Mesothelial cell of epicardium (in vitro differentiated cells): ENCODE measurements at regions not wholly inside any gene's neighbourhood (a gene's known extent, or its start where the extent isn't known, plus 50 kb on each side); places are given as distances from the start of the nearest gene placed in this dataset.
"Not testable (repeated sequence)": the region's sequence is repeated elsewhere in the genome, so short reads cannot be mapped to it uniquely, and the experiment has no call there.

Experiments used
- DNase-seq, 2 experiments: peaks; one replicate each; pipeline ENCODE4 v3.0.0; 2021; ENCODE audit warnings: low spot score in 2 of 2; ENCODE audit not compliant: unreplicated experiment in 2 of 2
- H3K27ac Mint-ChIP-seq: 2 replicates; pipeline ENCODE4 v1.8.0; 2021; ENCODE audit warnings: mixed read lengths
- H3K27me3 Mint-ChIP-seq: 2 replicates; pipeline ENCODE4 v1.8.0; 2021; ENCODE audit warnings: low read depth, mixed read lengths
- H3K36me3 Mint-ChIP-seq: 2 replicates; pipeline ENCODE4 v1.8.0; 2021; ENCODE audit warnings: mixed read lengths
- H3K4me1 Mint-ChIP-seq: 2 replicates; pipeline ENCODE4 v1.8.0; 2021; ENCODE audit warnings: mixed read lengths
- H3K4me3 Mint-ChIP-seq: 2 replicates; pipeline ENCODE4 v1.8.0; 2021; ENCODE audit warnings: mild to moderate bottlenecking, moderate library complexity, mixed read lengths
- H3K9me3 Mint-ChIP-seq: 2 replicates; pipeline ENCODE4 v1.8.0; 2021; ENCODE audit warnings: mixed read lengths
- TF ChIP-seq, protein P1 (sequence below): fragments of 200-600 bp; sonication (generic); IDR thresholded peaks from one replicate; pipeline ENCODE4 v1.5.0; 2021; ENCODE audit warnings: antibody characterized with exemption; ENCODE audit not compliant: unreplicated experiment

DNA sequence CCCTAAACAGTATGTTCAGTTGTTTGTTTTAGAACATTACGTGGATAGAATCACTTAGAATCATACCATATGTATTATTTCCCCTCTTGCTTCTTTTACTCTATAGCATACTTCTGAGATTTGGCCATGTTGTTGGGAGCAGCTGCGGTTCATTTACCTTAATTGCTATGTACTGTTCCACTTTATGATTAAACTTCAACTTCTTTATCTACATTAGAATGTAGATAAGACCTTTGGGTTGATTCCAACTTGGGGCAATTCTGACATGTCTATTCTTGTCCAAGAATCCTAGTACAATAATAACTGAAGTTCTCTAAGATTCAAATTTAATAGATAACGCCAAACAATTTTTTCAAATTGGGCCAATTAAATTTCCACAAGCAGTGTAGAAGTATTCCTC, 80.7 kb downstream of the GRIN2B start:
- no peaks in the 10 kb centered on the region for H3K36me3 Mint-ChIP-seq
- H3K4me3 Mint-ChIP-seq: no peak overlapping the region
- TF ChIP-seq, protein P1, sequence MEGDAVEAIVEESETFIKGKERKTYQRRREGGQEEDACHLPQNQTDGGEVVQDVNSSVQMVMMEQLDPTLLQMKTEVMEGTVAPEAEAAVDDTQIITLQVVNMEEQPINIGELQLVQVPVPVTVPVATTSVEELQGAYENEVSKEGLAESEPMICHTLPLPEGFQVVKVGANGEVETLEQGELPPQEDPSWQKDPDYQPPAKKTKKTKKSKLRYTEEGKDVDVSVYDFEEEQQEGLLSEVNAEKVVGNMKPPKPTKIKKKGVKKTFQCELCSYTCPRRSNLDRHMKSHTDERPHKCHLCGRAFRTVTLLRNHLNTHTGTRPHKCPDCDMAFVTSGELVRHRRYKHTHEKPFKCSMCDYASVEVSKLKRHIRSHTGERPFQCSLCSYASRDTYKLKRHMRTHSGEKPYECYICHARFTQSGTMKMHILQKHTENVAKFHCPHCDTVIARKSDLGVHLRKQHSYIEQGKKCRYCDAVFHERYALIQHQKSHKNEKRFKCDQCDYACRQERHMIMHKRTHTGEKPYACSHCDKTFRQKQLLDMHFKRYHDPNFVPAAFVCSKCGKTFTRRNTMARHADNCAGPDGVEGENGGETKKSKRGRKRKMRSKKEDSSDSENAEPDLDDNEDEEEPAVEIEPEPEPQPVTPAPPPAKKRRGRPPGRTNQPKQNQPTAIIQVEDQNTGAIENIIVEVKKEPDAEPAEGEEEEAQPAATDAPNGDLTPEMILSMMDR: no peak
- no peak overlapping the region for H3K27ac Mint-ChIP-seq
- peaks cover 7% of the 10 kb centered on the region for H3K9me3 Mint-ChIP-seq
- DNase-seq: no peak
- peaks cover 7% of the 10 kb centered on the region for H3K27me3 Mint-ChIP-seq
- H3K4me1 Mint-ChIP-seq: no peaks in the 10 kb centered on the region

DNA sequence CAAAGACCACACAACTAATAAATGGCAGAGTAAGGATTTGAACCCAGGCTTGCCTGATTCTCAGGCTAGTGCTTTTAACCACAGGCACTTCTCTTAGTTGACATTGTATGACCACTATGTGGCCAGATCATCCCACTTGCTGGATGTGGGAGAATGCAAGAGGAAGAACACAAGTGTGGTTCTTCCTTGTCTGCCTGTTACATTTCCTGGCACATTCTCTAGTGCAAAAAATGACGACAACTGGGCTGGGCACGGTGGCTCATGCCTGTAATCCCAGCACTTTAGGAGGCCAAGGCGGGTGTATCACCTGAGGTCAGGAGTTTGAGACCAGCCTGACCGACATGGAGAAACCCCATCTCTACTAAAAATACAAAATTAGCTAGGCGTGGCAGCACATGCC, 83.0 kb downstream of the GRIN2B start:
- H3K36me3 Mint-ChIP-seq, H3K9me3 Mint-ChIP-seq, H3K27ac Mint-ChIP-seq, DNase-seq, H3K4me3 Mint-ChIP-seq, H3K4me1 Mint-ChIP-seq, H3K27me3 Mint-ChIP-seq: not testable (repeated sequence)

DNA sequence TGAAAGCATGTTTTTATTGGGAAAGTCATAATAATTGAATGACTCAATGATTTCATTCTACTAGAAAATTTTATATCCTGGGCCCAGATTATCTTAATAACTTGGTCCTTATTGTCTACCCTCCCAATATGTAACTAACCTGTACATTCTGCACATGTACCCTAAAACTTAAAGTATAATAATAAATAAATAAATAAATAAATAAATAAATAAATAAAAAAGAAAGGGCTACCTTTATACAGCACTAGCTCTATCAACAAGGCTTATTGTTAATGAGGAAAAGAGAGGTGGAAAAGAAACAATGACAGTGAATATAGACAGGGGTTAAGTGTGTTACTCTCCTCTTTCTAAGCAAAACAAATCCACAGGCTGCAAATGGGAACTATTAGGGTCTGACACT, 83.6 kb downstream of the GRIN2B start:
- H3K36me3 Mint-ChIP-seq: no peaks in the 10 kb centered on the region
- no peaks in the 10 kb centered on the region for H3K9me3 Mint-ChIP-seq
- H3K27ac Mint-ChIP-seq: no peak overlapping the region
- peaks cover 12% of the 10 kb centered on the region for H3K27me3 Mint-ChIP-seq
- no peak for DNase-seq
- no peaks in the 10 kb centered on the region for H3K4me1 Mint-ChIP-seq
- TF ChIP-seq, protein P1: no peak
- H3K4me3 Mint-ChIP-seq: no peak overlapping the region

DNA sequence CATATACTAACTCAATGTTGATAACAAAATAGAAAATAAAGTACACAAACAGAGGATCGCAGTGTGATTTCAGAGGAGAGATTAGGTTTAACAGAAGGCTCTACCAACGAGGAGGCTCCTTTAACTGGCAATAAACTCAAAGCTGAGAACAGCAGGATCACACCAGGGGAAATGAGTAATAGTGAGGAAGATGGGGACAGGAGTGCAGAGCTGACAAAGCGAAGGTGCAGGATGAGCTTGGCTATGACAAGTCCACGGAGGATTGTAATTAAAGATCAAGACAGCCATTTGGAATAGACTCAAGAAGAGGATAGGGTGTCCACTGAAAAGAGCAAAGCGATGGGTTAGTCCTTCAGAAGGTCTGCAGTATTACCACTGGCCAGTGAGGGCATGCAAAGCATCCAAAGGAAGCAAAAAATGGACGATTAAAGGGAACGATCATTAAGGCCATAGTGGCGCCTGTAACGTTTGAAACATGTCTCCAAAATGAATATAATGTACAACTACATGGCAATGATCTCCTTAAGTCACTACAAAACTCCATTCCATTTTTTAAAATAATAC, 85.3 kb downstream of the GRIN2B start:
- no peaks in the 10 kb centered on the region for H3K36me3 Mint-ChIP-seq
- peaks cover 21% of the 10 kb centered on the region for H3K27me3 Mint-ChIP-seq
- H3K9me3 Mint-ChIP-seq: no peaks in the 10 kb centered on the region
- TF ChIP-seq, protein P1: no peak
- no peak for DNase-seq
- no peak overlapping the region for H3K27ac Mint-ChIP-seq
- H3K4me3 Mint-ChIP-seq: no peak overlapping the region
- H3K4me1 Mint-ChIP-seq: no peaks in the 10 kb centered on the region

DNA sequence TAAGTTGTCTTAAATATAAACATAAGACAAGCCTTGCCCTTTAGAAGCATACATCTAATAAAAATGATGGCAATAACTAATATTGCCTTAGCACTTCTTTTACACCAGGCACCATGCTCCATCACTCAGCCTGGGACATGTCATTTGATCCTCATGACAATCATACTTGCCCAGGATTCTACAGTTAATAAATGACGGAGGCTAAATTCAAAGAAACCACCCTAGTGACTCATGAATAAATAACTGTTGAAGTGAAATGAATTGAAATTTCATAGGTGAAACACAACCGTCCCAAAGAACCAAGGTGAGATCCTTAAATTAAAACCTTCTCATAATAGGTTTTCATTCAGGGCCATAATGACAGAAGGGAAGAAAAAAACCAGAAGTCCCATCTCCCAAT, 89.5 kb downstream of the GRIN2B start:
- no peak for DNase-seq
- Mint-ChIP-seq H3K9me3 (no peaks in the 10 kb centered on the region), H3K27me3 (peaks cover 35% of the 10 kb centered on the region), H3K27ac (no peak overlapping the region), H3K4me1 (no peaks in the 10 kb centered on the region), H3K4me3 (no peak overlapping the region), H3K36me3 (no peaks in the 10 kb centered on the region)
- TF ChIP-seq, protein P1: no peak

DNA sequence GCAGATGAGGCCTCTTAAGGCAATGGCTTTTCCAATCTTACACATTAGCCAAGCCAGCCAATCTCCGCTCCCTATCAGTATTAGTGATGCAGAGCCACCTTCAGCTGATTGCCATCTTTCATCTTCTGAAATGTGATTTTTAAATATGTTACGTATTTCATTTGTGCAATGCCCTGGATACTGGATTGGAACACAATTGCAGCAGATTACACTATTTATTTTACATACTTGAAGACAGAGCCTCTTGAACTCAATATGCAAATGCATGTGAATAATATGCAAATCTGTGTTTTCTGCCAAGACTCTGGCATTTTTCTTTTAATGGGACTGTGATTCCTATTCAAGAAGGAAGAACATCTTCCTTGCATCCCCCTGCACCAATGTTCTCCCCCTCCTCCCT, 90.5 kb downstream of the GRIN2B start:
- TF ChIP-seq, protein P1: no peak
- Mint-ChIP-seq H3K36me3 (no peaks in the 10 kb centered on the region), H3K9me3 (no peaks in the 10 kb centered on the region), H3K27ac (no peak overlapping the region), H3K27me3 (peaks cover 39% of the 10 kb centered on the region), H3K4me1 (no peaks in the 10 kb centered on the region), H3K4me3 (no peak overlapping the region)
- DNase-seq: no peak
